HEK293 (cell line): ENCODE measurements at regions not wholly inside any gene's neighbourhood (a gene's known extent, or its start where the extent isn't known, plus 50 kb on each side); places are given as distances from the start of the nearest gene placed in this dataset.

Experiments
- CTCF ChIA-PET: fragments of 350-600 bp; formaldehyde crosslinking; extraction: SDS; loops from one replicate; lab custom pipeline; 2021; ENCODE audit warnings: antibody characterized with exemption; lab: Yijun Ruan, JAX
- POLR2A ChIA-PET: fragments of 300-600 bp; formaldehyde crosslinking; extraction: SDS; loops from one replicate; lab custom pipeline; 2020; ENCODE audit warnings: antibody characterized with exemption, inconsistent platforms; lab: Yijun Ruan, JAX
- H3K27ac ChIP-seq: fragments of 200-500 bp; sonication (Bioruptor generic); 2 replicates; pipeline ENCODE4 v1.5.1; 2014; ENCODE audit warnings: low read depth, low read length, control low read depth, inconsistent platforms; ENCODE audit errors: extremely low read depth
- H3K36me3 ChIP-seq, 2 experiments: fragments of 200-500 bp in 1 of 2; sonication (Bioruptor generic) in 1 of 2; 1 replicate in 1 of 2; 2 replicates in 1 of 2; pipeline ENCODE4 v1.5.1; 2014 to 2017; ENCODE audit warnings: inconsistent platforms in 2 of 2, low read length in 2 of 2; ENCODE audit not compliant: control insufficient read depth in 2 of 2, insufficient read depth in 1 of 2
- H3K4me1 ChIP-seq: fragments of 200-500 bp; sonication (Bioruptor generic); 2 replicates; pipeline ENCODE4 v1.5.1; 2014; ENCODE audit warnings: mild to moderate bottlenecking, low read length, inconsistent platforms; ENCODE audit not compliant: control insufficient read depth, insufficient read depth
- H3K4me3 ChIP-seq: 2 replicates; pipeline ENCODE4 v1.5.1; 2011; ENCODE audit warnings: low read depth, mild to moderate bottlenecking, control low read depth, low read length, moderate library complexity
- H3K9me3 ChIP-seq: fragments of 200-500 bp; sonication (Bioruptor generic); 2 replicates; pipeline ENCODE4 v1.5.1; 2014; ENCODE audit warnings: low read depth, low read length, inconsistent platforms; ENCODE audit not compliant: control insufficient read depth, insufficient read depth
- EGR2 ChIP-seq: fragments of 450-650 bp; formaldehyde crosslinking; IDR thresholded peaks from 2 replicates; pipeline ENCODE4 v1.5.1; 2016; ENCODE audit warnings: low read depth, missing biosample characterization, missing genetic modification characterization
- GFI1B ChIP-seq: fragments of 450-650 bp; formaldehyde crosslinking; IDR thresholded peaks from 2 replicates; pipeline ENCODE4 v1.5.1; 2016; ENCODE audit warnings: missing biosample characterization, missing genetic modification characterization
- KLF1 ChIP-seq: fragments of 450-650 bp; formaldehyde crosslinking; IDR thresholded peaks from 2 replicates; pipeline ENCODE4 v1.5.1; 2016; ENCODE audit warnings: missing biosample characterization, missing genetic modification characterization
- SCRT1 ChIP-seq: fragments of 450-650 bp; formaldehyde crosslinking; IDR thresholded peaks from 2 replicates; pipeline ENCODE4 v1.5.1; 2016; ENCODE audit warnings: missing biosample characterization, missing genetic modification characterization, borderline replicate concordance
- ZBTB17 ChIP-seq: fragments of 450-650 bp; formaldehyde crosslinking; IDR thresholded peaks from 2 replicates; pipeline ENCODE4 v1.5.1; 2016; ENCODE audit warnings: missing biosample characterization, missing genetic modification characterization
- ZFHX2 ChIP-seq: fragments of 450-650 bp; formaldehyde crosslinking; conservative IDR thresholded peaks from 2 replicates; pipeline ENCODE4 v1.5.1; 2016; ENCODE audit warnings: missing biosample characterization, missing genetic modification characterization
- ZIC2 ChIP-seq: fragments of 450-650 bp; formaldehyde crosslinking; IDR thresholded peaks from 2 replicates; pipeline ENCODE4 v1.5.1; 2016; ENCODE audit warnings: missing biosample characterization, missing genetic modification characterization
- ZNF121 ChIP-seq: fragments of 450-650 bp; formaldehyde crosslinking; IDR thresholded peaks from 2 replicates; pipeline ENCODE4 v1.5.1; 2016; ENCODE audit warnings: missing biosample characterization, missing genetic modification characterization
- ZNF169 ChIP-seq: fragments of 450-650 bp; formaldehyde crosslinking; IDR thresholded peaks from 2 replicates; pipeline ENCODE4 v1.5.1; 2016; ENCODE audit warnings: missing biosample characterization, missing genetic modification characterization
- ZNF211 ChIP-seq: fragments of 450-650 bp; formaldehyde crosslinking; IDR thresholded peaks from 2 replicates; pipeline ENCODE4 v1.5.1; 2016; ENCODE audit warnings: low read depth, missing biosample characterization, missing genetic modification characterization
- ZNF350 ChIP-seq: fragments of 450-650 bp; formaldehyde crosslinking; IDR thresholded peaks from 2 replicates; pipeline ENCODE4 v1.5.0; 2017; ENCODE audit warnings: missing biosample characterization, mild to moderate bottlenecking, missing genetic modification characterization
- ZNF416 ChIP-seq: fragments of 450-650 bp; formaldehyde crosslinking; IDR thresholded peaks from 2 replicates; pipeline ENCODE4 v1.5.1; 2016; ENCODE audit warnings: missing biosample characterization, missing genetic modification characterization
- ZNF548 ChIP-seq: fragments of 450-650 bp; formaldehyde crosslinking; IDR thresholded peaks from 2 replicates; pipeline ENCODE4 v1.5.1; 2016; ENCODE audit warnings: missing biosample characterization, missing genetic modification characterization
- ZNF571 ChIP-seq: fragments of 450-650 bp; formaldehyde crosslinking; IDR thresholded peaks from 2 replicates; pipeline ENCODE4 v1.5.0; 2017; ENCODE audit warnings: missing biosample characterization, missing genetic modification characterization
- ZNF639 ChIP-seq: fragments of 450-650 bp; formaldehyde crosslinking; IDR thresholded peaks from 2 replicates; pipeline ENCODE4 v1.5.1; 2016; ENCODE audit warnings: missing biosample characterization, missing genetic modification characterization
- ZNF830 ChIP-seq: fragments of 450-650 bp; IDR thresholded peaks from 2 replicates; pipeline ENCODE4 v1.5.0; 2018; ENCODE audit warnings: missing biosample characterization, missing genetic modification characterization, low read depth, mild to moderate bottlenecking, moderate library complexity
- ZSCAN4 ChIP-seq: fragments of 450-650 bp; formaldehyde crosslinking; IDR thresholded peaks from 2 replicates; pipeline ENCODE4 v1.5.1; 2017; ENCODE audit warnings: missing biosample characterization, missing genetic modification characterization

- TF ChIP-seq EGR2 (tag by site-specific recombination): peak; percentile 34; the same call in 1 of the 2 replicates
- peak; percentile 58; the same call in 1 of the 2 replicates for TF ChIP-seq ZFHX2 (tag by site-specific recombination)
Observed at GRCh38 chr6:44054721-44055559, 72.3 kb downstream of the MRPL14 start (continued).

- H3K36me3 ChIP-seq: no peaks in the 10 kb centered on the region
- ChIA-PET CTCF (interaction anchor here (0.6 to 3.2 kb wide), 4 partner anchors 9 to 66 kb away, joined by 3 to 22 read pairs (median 10); no protein-coding TSS in a partner anchor), POLR2A (no interaction called here)
- no peaks in the 10 kb centered on the region for H3K9me3 ChIP-seq
- no peaks in the 10 kb centered on the region for H3K4me1 ChIP-seq
- H3K27ac ChIP-seq: no peak overlapping the region
- TF ChIP-seq ZBTB17 (peak; percentile 96), ZIC2 (tag by site-specific recombination) (peak; percentile 61), GFI1B (tag by site-specific recombination) (peak; percentile 42; the same call in 1 of the 2 replicates), SCRT1 (tag by site-specific recombination) (no peak), ZNF548 (tag by site-specific recombination) (no peak)
- no peak overlapping the region for H3K4me3 ChIP-seq
Observed at GRCh38 chr6:44053760-44054556, 73.3 kb downstream of the MRPL14 start.

GRCh38 chr6:44053106-44053756, 74.0 kb downstream of the MRPL14 start:
- no peak overlapping the region for H3K27ac ChIP-seq
- no peaks in the 10 kb centered on the region for H3K36me3 ChIP-seq
- CTCF ChIA-PET: interaction anchor here (0.6 to 3.2 kb wide), 8 partner anchors 9 to 329 kb away, joined by 3 to 22 read pairs (median 6); partner anchors contain the start of gene VEGFA
- no peaks in the 10 kb centered on the region for H3K4me1 ChIP-seq
- no peak overlapping the region for H3K4me3 ChIP-seq
- H3K9me3 ChIP-seq: no peaks in the 10 kb centered on the region
- POLR2A ChIA-PET: interaction anchor here (0.5 to 0.6 kb wide), 2 partner anchors 265 to 1049 kb away, joined by 3 to 5 read pairs; no protein-coding TSS in a partner anchor
- TF ChIP-seq ZNF169 (tag by site-specific recombination) (no peak), ZNF571 (no peak), ZSCAN4 (no peak), KLF1 (tag by site-specific recombination) (no peak), ZNF639 (tag by site-specific recombination) (no peak), ZNF830 (tag by site-specific recombination) (no peak), ZNF350 (tag by site-specific recombination) (no peak), ZNF211 (tag by site-specific recombination) (no peak), ZNF121 (no peak), ZNF416 (tag by site-specific recombination) (no peak)
